ENCODE measurements at regions not wholly inside any gene's neighbourhood (a gene's known extent, or its start where the extent isn't known, plus 50 kb on each side); places are given as distances from the start of the nearest gene placed in this dataset.
"Not testable (repeated sequence)": the region's sequence is repeated elsewhere in the genome, so short reads cannot be mapped to it uniquely, and the experiment has no call there.

DNA sequence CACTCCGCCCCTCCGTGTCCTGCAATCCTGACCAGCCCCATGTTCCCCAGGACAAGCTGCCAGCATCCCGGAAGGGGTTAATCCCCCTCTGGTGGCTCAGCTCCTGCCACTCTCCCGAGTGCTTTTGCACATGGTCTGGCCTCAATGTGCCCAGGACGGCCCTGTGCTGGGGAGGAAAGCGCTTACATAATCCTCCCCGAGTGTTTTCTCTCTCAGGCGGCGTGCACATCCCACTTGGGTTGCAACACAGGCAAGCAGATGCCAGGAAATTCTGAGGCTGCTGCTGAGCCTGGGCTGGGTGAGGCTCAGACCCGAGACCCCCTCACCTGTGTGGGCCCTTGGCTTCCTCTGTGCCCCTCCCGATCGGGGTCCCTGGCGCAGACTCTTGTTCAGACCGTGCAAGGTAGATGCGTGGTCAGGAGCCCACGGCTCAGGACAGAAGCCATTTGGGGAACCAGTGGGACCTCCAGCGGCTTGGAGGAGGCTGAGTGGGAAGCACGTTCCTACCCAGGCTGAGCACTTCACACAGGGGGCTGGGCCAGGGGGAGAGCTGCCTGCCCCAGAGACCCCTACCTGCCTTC is 144.7 kb downstream of the LAT start:
- H3K4me3 ChIP-seq (ENCODE audit: low read length); H3K9me3 ChIP-seq (ENCODE audit: low read length); H2AFZ ChIP-seq (ENCODE audit: low read depth, low read length): not testable (repeated sequence)

DNA sequence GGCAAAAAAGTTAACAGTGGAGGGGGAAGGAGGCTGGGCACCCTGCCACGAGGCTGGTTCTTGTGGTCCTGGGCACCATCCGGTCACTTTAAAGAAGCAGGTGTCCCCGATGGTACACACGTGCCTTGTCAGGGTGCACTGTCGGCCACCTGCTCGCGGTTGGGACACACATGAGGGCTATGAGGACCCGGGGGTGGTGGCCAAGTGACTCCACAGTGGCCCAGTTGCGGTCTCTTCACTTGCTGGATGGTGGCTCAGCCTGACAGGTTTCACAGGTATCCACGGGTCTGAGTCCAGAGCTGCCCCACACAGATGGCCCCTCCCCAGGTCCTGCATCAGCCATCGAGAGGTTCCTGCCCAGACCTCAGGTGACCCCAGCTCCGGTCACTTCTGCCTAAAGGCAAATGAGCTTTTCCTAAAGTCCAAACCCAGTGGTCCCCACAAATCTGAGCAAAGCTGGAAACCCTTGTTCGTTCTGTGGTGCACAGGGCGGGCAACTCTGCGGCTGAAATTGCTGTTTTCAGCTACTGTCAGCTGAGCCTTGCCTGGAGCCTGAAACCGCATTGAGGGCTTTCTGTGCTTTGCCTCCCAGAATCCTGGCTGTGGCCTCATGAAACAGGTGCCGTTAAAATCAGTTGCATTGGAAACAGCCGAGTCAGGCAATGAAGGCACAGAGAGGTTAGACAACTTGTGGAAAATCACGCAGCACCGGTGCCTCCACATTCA is 144.0 kb downstream of the LAT start:
- not testable (repeated sequence) for H3K79me2 ChIP-seq (replicated peaks; ENCODE audit: insufficient read depth, low read length); H3K9ac ChIP-seq (ENCODE audit: low read length); H2AFZ ChIP-seq (ENCODE audit: low read depth, low read length); H4K20me1 ChIP-seq (ENCODE audit: insufficient read depth); H3K9me2 ChIP-seq (ENCODE audit: insufficient read depth, low read length); H3F3A ChIP-seq (ENCODE audit: insufficient read depth, low read length, poor library complexity, severe bottlenecking); H3K27me3 ChIP-seq (ENCODE audit: insufficient read depth, low read depth, low read length); H3K27ac ChIP-seq (ENCODE audit: low read length); H3K36me3 ChIP-seq (ENCODE audit: insufficient read depth, low read length); H3K4me3 ChIP-seq (ENCODE audit: low read length); H3K9me3 ChIP-seq (ENCODE audit: low read length); H3K4me2 ChIP-seq (ENCODE audit: low read length)

More for the DNA sequence above, 144.7 kb downstream of the LAT start:
- H3K27me3 ChIP-seq (ENCODE audit: insufficient read depth, low read depth, low read length); H3K36me3 ChIP-seq (ENCODE audit: insufficient read depth, low read length); H3K9me2 ChIP-seq (ENCODE audit: insufficient read depth, low read length); H4K20me1 ChIP-seq (ENCODE audit: insufficient read depth); H3F3A ChIP-seq (ENCODE audit: insufficient read depth, low read length, poor library complexity, severe bottlenecking); H3K79me2 ChIP-seq (replicated peaks; ENCODE audit: insufficient read depth, low read length); H3K4me2 ChIP-seq (ENCODE audit: low read length); H3K9ac ChIP-seq (ENCODE audit: low read length); H3K27ac ChIP-seq (ENCODE audit: low read length): not testable (repeated sequence)

DNA sequence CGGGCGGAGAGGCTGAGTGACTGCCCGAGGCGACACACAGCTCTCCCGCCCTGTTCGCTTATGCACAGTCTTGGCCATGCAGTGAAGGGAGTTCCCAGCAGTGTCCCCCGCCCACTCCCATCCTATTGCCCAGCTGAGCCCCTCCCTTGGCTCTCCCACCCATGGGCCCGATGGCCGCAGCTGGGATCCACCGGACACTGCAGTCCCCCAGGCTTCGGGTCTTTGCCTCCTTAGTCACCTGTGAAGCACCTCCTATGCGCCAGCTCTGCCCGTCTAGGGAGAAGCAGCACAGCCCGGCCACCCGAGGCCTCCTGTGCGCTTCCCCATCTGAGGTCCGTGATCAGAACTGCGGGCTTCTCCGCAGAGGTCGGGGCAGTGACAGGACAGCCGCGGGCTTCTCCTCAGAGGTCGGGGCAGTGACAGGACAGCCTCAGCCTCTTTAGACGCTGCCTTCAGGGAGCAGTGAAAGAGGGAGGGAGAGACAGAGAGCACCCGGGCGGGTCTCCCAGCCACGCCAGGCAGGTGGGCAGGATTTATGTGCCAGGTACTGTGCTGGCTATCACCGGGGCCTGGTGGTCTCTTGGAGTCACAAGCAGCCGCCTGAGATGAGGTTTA is 143.1 kb downstream of the LAT start:
- not testable (repeated sequence) for H3K9me3 ChIP-seq (ENCODE audit: low read length); H3K4me2 ChIP-seq (ENCODE audit: low read length); H3K4me3 ChIP-seq (ENCODE audit: low read length); H3K9ac ChIP-seq (ENCODE audit: low read length); H3K27me3 ChIP-seq (ENCODE audit: insufficient read depth, low read depth, low read length); H3F3A ChIP-seq (ENCODE audit: insufficient read depth, low read length, poor library complexity, severe bottlenecking); H4K20me1 ChIP-seq (ENCODE audit: insufficient read depth); H3K36me3 ChIP-seq (ENCODE audit: insufficient read depth, low read length); H3K79me2 ChIP-seq (replicated peaks; ENCODE audit: insufficient read depth, low read length); H2AFZ ChIP-seq (ENCODE audit: low read depth, low read length); H3K9me2 ChIP-seq (ENCODE audit: insufficient read depth, low read length); H3K27ac ChIP-seq (ENCODE audit: low read length)

DNA sequence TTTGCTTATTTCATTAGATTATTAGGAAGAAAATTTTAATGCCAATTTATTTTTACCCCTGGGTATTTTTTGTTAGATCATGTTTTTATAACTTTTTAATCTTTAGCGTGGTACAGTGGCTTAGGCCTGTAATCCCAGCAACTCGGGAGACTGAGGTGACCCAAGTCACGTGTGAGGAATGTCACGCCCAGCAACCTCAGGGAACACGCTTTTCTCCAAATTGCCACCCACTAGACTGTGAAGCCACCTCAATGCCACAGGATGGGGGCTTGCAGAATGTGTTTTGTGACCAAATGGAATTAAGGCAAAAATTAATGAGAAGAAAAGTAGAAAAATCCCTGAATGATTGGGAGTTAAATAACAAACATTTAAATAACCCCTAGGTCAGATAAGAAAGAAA is 141.8 kb downstream of the LAT start:
- H3K27me3 ChIP-seq (ENCODE audit: insufficient read depth, low read depth, low read length), result no peaks in the 10 kb centered on the region
- no peak overlapping the region for H3K4me3 ChIP-seq (ENCODE audit: low read length)
- H3K27ac ChIP-seq (ENCODE audit: low read length), result no peak overlapping the region
- no peaks in the 10 kb centered on the region for H4K20me1 ChIP-seq (ENCODE audit: insufficient read depth)
- H3K9me3 ChIP-seq (ENCODE audit: low read length), result no peaks in the 10 kb centered on the region
- no peak overlapping the region for H2AFZ ChIP-seq (ENCODE audit: low read depth, low read length)
- no peak overlapping the region for H3K9ac ChIP-seq (ENCODE audit: low read length)
- no peaks in the 10 kb centered on the region for H3K79me2 ChIP-seq (replicated peaks; ENCODE audit: insufficient read depth, low read length)
- no peaks in the 10 kb centered on the region for H3K9me2 ChIP-seq (ENCODE audit: insufficient read depth, low read length)
- no peaks in the 10 kb centered on the region for H3F3A ChIP-seq (ENCODE audit: insufficient read depth, low read length, poor library complexity, severe bottlenecking)
- no peak overlapping the region for H3K4me2 ChIP-seq (ENCODE audit: low read length)
- no peak for TF ChIP-seq RAD21 (conservative IDR thresholded peaks at IDR 0.05)
- TF ChIP-seq TAF1 (IDR thresholded peaks at IDR 0.05; ENCODE audit: low read depth), result no peak
- no peak for TF ChIP-seq CTCF (IDR thresholded peaks at IDR 0.05; ENCODE audit: poor library complexity, severe bottlenecking)
- TF ChIP-seq, protein P1, sequence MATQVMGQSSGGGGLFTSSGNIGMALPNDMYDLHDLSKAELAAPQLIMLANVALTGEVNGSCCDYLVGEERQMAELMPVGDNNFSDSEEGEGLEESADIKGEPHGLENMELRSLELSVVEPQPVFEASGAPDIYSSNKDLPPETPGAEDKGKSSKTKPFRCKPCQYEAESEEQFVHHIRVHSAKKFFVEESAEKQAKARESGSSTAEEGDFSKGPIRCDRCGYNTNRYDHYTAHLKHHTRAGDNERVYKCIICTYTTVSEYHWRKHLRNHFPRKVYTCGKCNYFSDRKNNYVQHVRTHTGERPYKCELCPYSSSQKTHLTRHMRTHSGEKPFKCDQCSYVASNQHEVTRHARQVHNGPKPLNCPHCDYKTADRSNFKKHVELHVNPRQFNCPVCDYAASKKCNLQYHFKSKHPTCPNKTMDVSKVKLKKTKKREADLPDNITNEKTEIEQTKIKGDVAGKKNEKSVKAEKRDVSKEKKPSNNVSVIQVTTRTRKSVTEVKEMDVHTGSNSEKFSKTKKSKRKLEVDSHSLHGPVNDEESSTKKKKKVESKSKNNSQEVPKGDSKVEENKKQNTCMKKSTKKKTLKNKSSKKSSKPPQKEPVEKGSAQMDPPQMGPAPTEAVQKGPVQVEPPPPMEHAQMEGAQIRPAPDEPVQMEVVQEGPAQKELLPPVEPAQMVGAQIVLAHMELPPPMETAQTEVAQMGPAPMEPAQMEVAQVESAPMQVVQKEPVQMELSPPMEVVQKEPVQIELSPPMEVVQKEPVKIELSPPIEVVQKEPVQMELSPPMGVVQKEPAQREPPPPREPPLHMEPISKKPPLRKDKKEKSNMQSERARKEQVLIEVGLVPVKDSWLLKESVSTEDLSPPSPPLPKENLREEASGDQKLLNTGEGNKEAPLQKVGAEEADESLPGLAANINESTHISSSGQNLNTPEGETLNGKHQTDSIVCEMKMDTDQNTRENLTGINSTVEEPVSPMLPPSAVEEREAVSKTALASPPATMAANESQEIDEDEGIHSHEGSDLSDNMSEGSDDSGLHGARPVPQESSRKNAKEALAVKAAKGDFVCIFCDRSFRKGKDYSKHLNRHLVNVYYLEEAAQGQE (IDR thresholded peaks at IDR 0.05; ENCODE audit: borderline replicate concordance), result no peak
- TF ChIP-seq POLR2AphosphoS5 (IDR thresholded peaks at IDR 0.05), result no peak
- TF ChIP-seq EZH2 (IDR thresholded peaks at IDR 0.05; ENCODE audit: borderline replicate concordance, insufficient read depth, low read length, poor library complexity, severe bottlenecking), result no peak
- TF ChIP-seq SMC3 (conservative IDR thresholded peaks at IDR 0.05; ENCODE audit: poor library complexity), result no peak
- TF ChIP-seq MXI1 (conservative IDR thresholded peaks at IDR 0.05; ENCODE audit: poor library complexity, severe bottlenecking), result no peak
- no peak for TF ChIP-seq EP300 (conservative IDR thresholded peaks at IDR 0.05; ENCODE audit: poor library complexity, severe bottlenecking)
- no peaks in the 10 kb centered on the region for H3K36me3 ChIP-seq (ENCODE audit: insufficient read depth, low read length)
